Forelimb muscle (tissue), 1 donor: ENCODE measurements at regions not wholly inside any gene's neighbourhood (a gene's known extent, or its start where the extent isn't known, plus 50 kb on each side); places are given as distances from the start of the nearest gene placed in this dataset.

Source experiments
- DNase-seq: peaks from one replicate; pipeline ENCODE4 v3.0.0-alpha.2; 2013; ENCODE audit warnings: low read depth

GRCh38 chr19:29323440-29324290 lies 110.7 kb upstream of the UQCRFS1 start:
- no peak for DNase-seq

GRCh38 chr19:29324291-29324680 lies 111.3 kb upstream of the UQCRFS1 start:
- DNase-seq = no peak

- no peak for DNase-seq
These were observed 111.8 kb upstream of the UQCRFS1 start for GRCh38 chr19:29324717-29325116.

GRCh38 chr19:29325241-29325975 lies 112.5 kb upstream of the UQCRFS1 start:
- DNase-seq = no peak

- no peak for DNase-seq
These were observed 113.4 kb upstream of the UQCRFS1 start for GRCh38 chr19:29326351-29326750.

GRCh38 chr19:29326849-29327840 lies 114.2 kb upstream of the UQCRFS1 start:
- no peak for DNase-seq

- no peak for DNase-seq
These were observed 115.6 kb upstream of the UQCRFS1 start for GRCh38 chr19:29328586-29328985.

- DNase-seq = no peak
These were observed 116.6 kb upstream of the UQCRFS1 start for GRCh38 chr19:29329460-29330134.

- DNase-seq = no peak
These were observed 123.5 kb upstream of the UQCRFS1 start for GRCh38 chr19:29336425-29336824.

- DNase-seq = no peak
These were observed 124.1 kb upstream of the UQCRFS1 start for GRCh38 chr19:29337029-29337428.

- DNase-seq = no peak
These were observed 125.5 kb upstream of the UQCRFS1 start for GRCh38 chr19:29338480-29338879.

GRCh38 chr19:29342721-29343120 lies 129.8 kb upstream of the UQCRFS1 start:
- DNase-seq = no peak

- DNase-seq = no peak
These were observed 151.3 kb upstream of the UQCRFS1 start for GRCh38 chr19:29364224-29364726.

GRCh38 chr19:29364999-29365398 lies 152.0 kb upstream of the UQCRFS1 start:
- DNase-seq = no peak

GRCh38 chr19:29365836-29366417 lies 153.0 kb upstream of the UQCRFS1 start:
- DNase-seq = no peak

- no peak for DNase-seq
These were observed 153.8 kb upstream of the UQCRFS1 start for GRCh38 chr19:29366757-29367156.

- no peak for DNase-seq
These were observed 154.9 kb upstream of the UQCRFS1 start for GRCh38 chr19:29367791-29368222.

- no peak for DNase-seq
These were observed 155.5 kb upstream of the VSTM2B start for GRCh38 chr19:29370276-29370675.

GRCh38 chr19:29371251-29372090 lies 154.3 kb upstream of the VSTM2B start:
- no peak for DNase-seq

GRCh38 chr19:29372091-29372415 lies 153.7 kb upstream of the VSTM2B start:
- DNase-seq = no peak
